DMS 273 treated with DMSO at 0.1 percent for 48 hours (cell line): ENCODE measurements at regions not wholly inside any gene's neighbourhood (a gene's known extent, or its start where the extent isn't known, plus 50 kb on each side); places are given as distances from the start of the nearest gene placed in this dataset.
"Not testable (repeated sequence)": the region's sequence is repeated elsewhere in the genome, so short reads cannot be mapped to it uniquely, and the experiment has no call there.

ENCODE experiments used
- DNase-seq: peaks from one replicate; lab custom pipeline; 2025; lab: John Stamatoyannopoulos, UW

DNA sequence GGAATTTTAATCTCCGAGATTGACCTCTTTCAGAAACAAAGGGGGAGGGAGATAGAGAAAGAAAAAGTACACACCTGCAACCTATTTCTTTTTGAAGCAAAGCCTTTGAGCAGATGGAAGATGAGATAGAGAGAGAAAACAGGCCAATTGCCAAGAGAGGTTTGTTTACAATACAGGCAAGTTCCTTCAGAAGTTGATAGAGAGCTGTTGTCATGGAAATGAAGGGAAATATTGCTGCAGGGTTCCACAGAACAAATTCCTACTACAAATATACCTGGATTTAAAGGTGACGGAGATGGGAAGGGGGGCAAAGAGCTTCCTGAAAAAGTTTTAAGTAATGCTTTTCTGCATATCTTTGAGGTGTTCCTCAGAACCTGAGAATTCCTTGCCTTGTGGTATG, 388.4 kb downstream of the NDFIP2 start:
- DNase-seq, result no peak

DNA sequence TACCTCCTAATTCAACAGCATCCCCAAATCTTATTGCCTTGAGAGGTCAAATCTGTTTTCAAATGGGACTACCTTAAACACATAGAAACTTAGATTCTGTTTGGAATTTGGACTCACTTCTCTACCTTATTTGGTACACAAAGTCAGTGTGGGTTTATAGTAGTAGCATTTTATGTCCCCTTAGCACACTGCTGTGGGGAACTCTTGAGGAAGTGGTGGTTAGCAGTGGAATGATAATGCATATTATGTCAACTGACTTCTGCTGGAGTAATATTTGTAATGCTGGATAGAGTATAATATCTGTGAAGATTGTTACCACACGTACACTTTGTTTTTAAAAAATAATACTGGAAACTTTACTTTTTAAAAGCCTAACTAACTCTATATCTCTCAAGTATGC, 386.3 kb downstream of the NDFIP2 start:
- no peak for DNase-seq

DNA sequence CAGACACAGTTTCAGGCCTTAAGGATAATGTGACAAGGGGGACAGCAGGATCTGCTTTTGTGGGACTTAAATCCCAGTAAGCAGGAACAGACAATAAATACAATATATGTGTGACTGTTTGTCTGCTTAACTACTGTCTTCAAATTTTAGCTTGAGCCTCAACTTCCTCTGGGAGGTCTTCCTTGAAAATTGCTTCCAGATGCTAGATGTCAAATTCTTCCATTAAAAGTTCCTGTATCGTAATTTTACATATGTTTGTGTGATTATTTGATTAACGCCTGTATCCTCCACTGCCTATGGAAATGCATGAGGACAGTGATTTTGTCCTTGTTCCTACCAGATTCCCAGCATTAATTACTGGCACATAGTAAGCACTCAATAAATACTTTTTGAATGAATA, 385.5 kb downstream of the NDFIP2 start:
- DNase-seq, result no peak

DNA sequence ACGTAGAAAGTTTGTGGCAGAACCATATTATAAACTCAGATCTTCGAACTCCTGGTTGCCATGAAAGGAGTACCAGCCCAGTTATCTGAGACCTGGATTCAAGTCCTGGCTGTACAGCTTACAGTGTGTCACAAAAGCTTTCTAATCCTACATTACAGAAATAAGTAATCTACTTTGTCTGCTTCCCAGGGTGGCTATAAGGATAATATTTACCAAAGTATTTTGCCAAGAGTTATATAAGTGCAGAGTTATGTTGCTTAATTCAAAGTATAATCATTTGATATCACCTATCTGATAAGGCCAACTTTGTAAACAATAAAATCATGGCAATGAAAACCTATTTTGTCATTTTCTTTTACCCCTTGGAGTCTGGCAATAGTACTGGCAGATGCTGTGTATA, 381.6 kb downstream of the NDFIP2 start:
- no peak for DNase-seq

DNA sequence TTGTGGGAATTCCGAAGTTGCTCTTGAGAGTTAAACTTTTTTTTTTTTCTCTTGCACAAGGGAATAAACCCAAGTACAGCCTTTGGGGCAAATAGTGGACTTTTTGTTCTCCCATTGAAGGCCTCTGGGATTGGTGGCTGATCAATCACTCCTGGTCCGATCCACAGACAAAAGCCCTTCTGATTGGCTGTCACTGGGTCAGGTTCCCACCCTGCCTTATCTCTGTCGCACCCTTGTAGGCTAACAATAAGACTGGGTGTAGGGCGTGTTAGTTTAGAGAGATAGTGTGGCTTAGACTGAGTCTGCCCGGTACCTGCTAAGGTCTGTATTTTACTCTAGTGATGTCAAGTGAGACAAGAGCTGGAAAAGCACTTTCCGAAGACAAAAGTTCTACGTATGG, 380.8 kb downstream of the NDFIP2 start:
- no peak for DNase-seq

DNA sequence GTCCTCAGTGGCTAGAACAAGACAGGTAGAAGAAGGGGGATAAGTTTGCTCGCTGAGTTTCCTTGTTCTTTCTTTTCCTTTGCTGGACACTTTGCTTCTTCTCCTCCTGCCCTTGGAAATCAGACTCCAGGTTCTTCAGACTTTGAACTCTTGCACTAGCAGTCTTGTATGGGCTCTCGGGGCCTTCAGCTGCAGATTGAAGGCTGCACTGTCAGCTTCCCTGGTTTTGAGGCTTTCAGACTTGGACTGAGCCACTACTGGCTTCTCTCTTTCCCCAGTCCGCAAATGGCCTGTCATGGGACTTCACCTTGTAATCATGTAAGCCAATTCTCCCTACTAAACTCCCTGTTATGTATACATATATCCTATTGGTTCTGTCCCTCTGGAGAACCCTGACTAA, 379.8 kb downstream of the NDFIP2 start:
- DNase-seq, result no peak

DNA sequence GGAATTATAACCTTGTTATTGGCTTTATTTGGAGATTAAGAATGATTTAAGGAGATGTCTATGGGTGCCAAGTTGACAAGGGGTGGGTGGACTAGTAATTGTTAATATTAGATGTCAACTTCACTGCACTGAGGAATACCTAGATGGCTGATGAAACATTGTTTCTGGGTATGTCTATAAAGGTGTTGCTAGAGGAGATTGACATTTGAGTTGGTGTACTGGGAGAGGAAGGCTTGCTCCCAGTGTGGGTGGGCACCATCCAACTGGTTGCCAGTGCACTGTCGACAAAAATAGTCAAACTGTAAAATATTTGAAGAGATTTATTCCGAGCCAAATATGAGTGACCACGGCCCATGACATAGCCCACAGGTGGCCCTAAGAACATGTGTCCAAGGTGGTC, 378.8 kb downstream of the NDFIP2 start:
- no peak for DNase-seq

DNA sequence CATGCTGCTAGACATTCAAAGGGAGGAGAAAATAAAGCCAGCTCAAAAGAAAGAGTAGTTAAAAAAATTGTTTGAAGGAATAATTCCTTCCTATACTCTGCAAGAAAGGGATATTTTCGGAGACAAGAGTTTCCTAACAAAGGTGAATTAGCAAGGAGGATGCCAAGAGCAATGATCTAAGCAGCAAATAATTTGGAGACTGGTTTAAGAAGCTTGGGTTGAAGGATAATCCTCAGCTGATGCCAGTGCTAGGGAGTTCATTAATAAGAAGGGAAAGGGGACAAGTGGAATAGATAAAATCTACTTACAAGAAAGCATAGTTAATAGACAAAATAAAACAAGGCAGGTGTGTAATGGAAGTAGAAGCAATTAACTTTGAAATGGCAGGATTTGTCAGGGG, 372.3 kb downstream of the NDFIP2 start:
- DNase-seq, result no peak

DNA sequence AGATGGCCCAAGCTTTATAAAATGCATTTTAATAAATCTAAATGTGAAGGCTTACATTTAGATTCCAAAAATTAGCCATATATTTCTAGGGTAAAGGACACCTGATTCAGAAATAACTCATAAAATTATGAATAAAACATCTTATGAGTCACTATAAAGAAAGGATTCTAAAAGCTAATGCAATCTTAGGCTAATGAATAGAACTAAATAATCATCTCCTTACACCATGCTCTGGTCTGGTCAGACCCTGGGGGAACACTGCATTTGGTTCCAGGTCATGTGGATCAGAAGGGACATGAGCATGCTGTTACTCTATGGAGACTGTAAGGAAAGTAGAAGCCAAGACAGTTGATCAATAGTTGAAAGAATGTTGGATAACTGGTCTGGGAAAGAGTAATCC, 370.4 kb downstream of the NDFIP2 start:
- DNase-seq, result no peak

DNA sequence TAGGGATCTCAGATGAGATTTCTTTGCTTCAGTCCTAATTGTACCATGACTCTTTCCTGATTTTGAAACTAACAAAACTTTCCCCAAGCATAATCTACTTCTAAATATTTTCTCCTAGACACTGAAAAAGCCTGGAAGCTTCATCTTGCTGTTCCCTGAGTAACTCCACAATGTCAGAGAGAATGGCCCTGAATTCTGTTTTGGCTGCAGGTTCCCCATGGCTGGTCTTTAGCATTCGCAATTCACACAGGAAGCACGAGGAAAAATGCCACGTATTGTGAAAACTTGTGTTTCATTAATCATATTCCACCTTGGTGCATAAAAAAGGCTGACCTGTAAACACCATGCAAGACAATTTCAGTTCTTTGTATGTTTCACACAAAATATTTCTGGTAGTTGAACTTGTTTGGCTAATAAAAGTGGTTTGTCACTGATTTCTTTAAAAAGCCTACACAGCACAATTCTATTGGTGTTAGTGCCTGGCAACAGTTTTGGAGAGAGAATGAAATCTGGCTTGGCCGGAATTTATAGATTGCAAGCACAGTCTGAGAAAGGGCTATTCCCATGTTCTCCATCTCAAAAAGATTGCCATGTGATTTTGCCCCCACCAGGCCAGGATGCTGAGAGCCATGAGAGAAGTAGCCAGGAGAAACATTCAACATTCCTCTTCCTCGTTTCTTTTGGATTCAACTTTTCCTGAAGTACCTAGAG, 367.1 kb downstream of the NDFIP2 start:
- no peak for DNase-seq

DNA sequence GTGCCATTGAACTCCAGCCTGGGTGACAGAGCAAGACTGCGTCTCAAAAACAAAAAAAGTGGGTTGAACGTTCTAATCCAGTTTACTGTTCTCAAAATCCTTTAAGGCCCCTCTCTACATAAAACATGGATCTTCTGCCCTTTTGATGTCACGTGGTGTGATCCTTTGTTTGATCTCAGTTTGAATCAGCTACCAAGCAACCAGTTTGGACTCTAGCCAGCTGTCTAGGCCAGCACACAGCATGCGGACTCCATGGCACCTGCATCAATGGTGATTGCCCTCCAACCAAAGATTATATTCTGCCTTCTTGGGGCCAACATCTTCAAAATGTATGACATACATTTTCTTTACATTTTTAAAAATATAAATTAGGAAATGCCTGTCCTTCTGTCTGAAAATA, 365.4 kb downstream of the NDFIP2 start:
- DNase-seq, result no peak

DNA sequence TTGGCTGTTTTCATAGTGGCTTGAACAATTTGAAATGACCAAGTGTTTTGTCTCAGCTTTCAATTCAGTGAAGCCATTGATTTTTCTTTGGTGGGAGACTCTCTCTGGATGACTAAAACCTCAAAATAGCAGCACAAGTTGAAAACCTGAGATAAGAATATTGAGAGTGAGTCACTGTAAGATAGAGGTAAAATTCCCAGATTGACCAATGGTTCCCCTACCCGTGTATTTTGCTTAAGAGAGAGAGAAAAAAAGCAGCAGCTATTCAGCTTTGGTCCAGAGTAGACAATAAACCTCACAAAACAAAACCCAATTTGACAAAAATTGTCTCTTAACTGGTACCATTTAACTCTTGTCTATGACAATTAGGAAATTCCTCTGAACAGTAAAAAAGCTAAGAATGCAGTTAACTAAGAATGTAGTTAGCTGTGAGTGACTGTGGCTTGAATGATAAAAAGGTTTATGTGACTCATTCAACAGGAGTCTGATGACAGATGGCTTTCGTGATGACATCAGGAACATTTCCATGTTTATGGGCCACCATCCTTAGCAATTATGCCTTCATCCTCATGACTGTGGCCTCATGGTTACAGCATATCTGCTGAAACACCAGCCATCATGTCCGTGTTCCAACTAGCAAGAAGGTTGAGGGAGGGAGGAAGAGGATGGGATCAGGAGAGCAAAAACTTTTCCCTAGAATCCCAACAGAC, 356.9 kb downstream of the NDFIP2 start:
- DNase-seq, result no peak

DNA sequence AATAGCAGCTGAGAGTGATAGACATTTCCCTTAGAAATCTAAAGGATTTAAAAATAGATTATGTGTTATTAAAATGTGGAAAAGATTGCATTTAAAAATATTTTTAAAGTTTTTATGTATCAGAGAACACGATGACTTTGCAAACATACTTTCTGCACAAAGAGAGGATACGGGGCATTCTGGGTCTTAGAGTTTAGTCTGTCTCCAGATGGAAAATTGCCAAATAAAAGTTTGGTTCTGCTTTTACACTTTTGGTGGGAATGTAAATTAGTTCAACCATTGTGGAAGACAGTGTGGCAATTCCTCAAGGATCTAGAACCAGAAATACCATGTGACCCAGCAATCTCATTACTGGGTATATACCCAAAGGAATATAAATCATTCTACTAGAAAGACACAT, 355.2 kb downstream of the NDFIP2 start:
- DNase-seq, result not testable (repeated sequence)

DNA sequence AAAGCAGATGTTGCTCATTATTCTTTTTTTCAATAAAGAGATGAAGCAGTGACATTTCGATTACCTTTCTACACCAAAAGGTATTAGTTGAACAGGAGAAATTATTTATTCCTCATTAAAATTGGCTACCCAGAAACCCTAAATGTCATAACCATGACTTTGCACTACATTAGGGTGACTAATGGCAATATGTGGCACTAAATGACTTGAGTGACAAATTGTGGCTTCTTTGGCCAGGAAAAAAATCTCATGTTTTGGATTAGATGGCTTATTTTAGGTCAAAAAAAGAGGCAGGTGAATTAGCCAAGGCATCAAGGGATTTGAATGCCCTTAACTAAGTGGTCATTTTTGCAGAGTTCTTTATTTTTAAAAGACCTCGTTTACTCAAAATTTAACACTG, 353.9 kb downstream of the NDFIP2 start:
- no peak for DNase-seq

DNA sequence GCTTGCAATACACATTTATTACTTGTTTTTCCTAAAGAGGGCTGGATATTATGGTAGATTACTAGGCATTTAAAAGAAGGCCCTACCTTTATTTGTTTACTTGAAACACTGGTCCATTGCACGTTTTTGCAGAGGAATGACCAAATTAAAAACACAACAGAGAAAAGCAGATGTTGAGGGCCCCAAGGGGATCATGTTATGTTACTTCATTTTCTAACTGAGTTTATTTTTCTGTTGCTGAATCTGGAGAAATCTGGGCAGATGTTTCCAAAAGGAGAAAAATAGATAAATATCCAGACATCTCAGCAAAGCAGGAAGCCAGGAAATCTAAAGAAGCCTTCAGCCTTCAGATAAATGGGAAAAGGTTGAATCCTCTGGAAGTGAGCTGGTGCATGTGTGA, 353.0 kb downstream of the NDFIP2 start:
- no peak for DNase-seq

DNA sequence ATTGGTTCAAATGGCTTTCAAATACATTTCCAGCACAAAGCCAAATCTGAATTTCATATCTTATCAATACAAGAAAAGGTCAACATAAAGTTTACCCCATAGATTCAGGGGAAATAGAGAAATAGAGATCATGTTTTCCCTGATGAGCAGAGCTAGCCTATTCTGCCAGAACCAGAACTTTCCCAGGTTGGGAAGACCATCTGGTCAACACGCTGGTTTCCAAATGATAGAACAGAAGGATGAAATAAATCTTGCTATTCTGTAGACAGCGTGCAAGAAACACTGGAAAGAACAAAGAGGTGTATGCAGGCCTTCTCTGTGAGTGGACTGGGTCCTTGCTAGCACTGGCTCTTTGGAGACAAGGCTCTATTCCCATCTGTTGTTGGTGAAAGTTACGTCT, 350.6 kb downstream of the NDFIP2 start:
- no peak for DNase-seq

DNA sequence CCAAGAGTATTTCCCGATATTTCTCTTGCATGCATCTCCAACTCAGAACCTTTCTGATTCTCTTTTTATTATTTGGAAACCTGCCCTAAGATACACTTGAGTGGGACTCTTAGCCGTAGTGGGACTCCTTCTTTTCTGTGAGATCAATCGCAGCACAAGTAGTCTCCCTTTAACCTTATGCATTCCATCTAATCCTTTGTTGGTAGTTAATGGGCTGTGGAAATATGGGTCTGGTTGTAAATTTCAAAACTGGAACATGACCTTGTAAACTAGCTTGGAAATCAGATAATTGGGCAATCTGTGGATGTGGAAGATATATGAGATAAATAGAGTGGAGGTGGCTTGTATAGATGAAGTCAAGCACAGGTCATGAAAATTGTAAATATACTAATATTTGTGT, 350.0 kb downstream of the NDFIP2 start:
- no peak for DNase-seq

DNA sequence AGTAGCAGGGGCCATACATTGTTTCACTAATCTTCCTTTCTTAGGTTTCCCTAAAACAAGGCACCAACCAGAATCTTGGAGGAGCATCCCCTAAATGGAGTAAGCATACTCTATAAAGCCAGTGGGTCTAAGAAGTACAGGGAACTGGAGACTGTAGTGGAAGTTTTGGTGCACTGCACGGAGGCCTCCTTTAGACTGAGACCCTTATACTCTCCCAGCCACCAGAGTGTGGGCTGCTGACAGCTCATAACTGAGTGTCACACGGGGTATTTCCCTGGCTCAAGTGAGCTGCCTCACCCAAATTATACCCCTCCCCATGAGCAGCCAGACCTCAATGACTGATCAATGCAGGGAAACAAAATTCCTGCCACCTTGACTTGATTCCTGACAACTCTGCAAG, 349.5 kb downstream of the NDFIP2 start:
- no peak for DNase-seq

DNA sequence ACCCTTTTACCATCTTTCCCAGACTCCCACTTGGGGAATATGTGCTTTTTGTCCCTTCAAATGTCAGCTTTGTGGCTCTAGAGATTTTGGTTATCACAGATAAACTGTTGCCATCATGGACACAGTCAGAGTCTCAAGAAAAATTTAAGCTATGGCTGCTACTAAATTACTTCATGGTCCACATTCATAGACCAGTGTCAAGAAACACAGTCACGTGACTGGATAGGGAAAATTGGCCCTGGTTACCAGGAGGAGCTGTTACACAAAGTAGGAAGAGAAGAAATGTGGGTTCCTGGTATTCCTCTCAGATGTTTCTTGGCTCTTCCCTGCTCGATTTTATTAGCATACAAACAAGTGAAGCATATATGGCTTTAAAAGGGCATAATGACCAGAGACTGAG, 348.9 kb downstream of the NDFIP2 start:
- no peak for DNase-seq

DNA sequence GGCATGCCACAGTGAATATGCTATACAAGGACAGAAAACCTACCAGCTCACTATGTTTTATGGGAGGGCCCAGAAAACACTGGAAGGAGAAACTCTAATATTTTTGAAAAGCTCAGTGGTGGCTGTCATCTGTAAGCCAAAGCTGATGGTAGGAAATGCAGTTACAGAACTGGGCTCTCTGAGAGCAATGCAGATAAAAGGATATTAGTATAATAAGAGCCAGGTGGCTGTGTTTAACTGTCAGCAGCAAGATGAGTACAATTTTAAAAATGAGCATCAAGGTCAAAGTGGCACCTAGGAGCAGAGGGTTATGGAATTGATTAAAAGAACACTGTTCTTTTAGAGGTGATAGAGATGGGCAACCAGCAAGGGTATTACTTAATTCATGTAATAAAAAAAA, 345.0 kb downstream of the NDFIP2 start:
- DNase-seq, result no peak

DNA sequence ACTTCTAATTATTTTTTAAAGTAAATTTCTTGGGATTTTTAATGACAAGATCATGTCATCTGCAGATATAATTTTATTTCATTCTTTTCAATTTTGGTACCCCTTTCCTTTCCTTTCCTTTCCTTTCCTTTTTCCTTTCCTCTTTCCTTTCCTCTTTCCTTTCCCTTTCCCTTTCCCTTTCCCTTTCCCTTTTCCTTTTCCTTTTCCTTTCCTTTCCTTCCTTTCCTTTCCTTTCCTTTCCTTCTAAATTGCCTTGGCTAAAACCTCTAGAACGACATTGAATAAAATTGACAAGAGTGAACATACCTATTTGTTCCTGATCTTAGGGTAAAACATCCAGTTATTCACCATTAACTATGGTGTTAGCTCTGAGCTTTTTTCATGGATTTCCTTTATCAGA, 334.1 kb downstream of the NDFIP2 start:
- DNase-seq, result no peak

DNA sequence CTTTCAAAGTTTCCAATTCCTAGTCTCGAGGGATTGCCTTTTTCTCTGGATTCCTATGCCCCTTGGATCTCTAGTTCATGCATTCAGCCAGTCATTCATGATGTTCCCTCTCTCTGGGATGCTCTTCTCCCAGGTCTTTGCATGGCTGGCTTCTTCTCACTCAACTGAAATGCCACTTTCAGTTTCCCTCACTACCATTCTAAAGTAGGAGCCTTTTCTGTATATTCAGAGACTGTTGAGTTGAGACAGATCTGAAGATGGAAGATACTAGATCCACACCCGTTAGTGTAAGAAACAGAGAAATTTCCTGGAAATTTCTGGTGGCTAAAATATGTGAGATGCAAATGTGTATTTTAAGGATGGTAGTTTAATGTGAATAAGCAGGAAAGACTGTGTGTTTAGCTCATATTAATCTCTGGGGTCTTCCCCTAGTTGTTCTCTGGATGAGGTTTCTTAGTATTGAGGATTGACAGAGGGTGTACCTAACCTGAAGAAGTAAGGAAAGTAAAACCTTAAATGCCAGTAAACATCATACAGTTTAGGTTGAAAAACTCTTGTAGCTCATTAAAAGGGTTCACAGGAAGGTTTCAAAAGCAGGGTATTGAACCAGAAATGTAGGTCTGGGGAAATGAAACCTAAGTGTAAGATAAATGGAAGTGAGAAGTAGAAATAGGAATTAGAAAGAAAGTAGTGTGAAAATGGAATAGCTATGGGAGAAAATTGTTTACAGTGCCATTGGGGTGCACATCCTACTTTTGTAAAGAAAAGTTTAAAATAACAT, 331.3 kb downstream of the NDFIP2 start:
- DNase-seq, result no peak

DNA sequence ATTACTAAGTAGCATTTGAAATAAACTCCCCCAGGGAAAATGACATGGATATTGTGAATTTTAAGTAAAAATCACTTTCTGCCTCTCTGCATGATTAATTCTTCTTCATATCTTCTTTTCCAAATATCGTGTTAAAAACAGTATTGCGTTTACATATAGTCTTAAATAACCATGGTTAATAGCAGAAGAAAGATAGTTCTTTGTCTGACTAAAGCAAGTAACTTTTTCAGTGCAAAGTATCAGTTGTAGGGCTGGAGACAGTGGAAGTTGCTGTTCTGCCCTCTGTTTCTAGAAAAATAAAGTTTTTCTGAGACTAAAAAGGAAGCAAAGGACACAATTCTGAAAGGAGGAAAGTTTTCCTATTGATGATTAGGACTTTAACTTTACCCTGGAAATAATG, 330.2 kb downstream of the NDFIP2 start:
- no peak for DNase-seq
